GM12878 (cell line): ENCODE measurements at regions not wholly inside any gene's neighbourhood (a gene's known extent, or its start where the extent isn't known, plus 50 kb on each side); places are given as distances from the start of the nearest gene placed in this dataset.

Experiments
- ATAC-seq: fragments of 200-7000 bp; cut with Tn5 transposase; 3 replicates; pipeline ENCODE4 v1.9.1; 2020; ENCODE audit warnings: mild to moderate bottlenecking, moderate library complexity
- BruUV-seq: library from RNA; stranded (reverse); fragments of 400-500 nt; replicated peaks from 2 replicates; lab custom pipeline; 2021; lab: Mats Ljungman, UMichigan
- CTCF ChIA-PET: fragments of 300-600 bp; sonication (Branson Sonifier 250); formaldehyde crosslinking; extraction: SDS; loops from one replicate; lab custom pipeline; 2021; ENCODE audit warnings: inconsistent platforms; lab: Yijun Ruan, JAX
- POLR2A ChIA-PET: fragments of 350-600 bp; formaldehyde crosslinking; extraction: SDS; loops from one replicate; lab custom pipeline; 2021; ENCODE audit warnings: inconsistent platforms; lab: Charles Lee
- RAD21 ChIA-PET: fragments of 300-600 bp; sonication (Branson Sonifier 250); formaldehyde crosslinking; loops from one replicate; lab custom pipeline; 2023; ENCODE audit warnings: antibody characterized with exemption; ENCODE audit not compliant: unreplicated experiment; lab: Charles Lee
- SMC1A ChIA-PET: fragments of 300-600 bp; sonication (Branson Sonifier 250); formaldehyde crosslinking; loops from one replicate; lab custom pipeline; 2023; ENCODE audit not compliant: unreplicated experiment, uncharacterized antibody; lab: Charles Lee
- DNase-seq: peaks from one replicate; pipeline ENCODE4 v3.0.0-alpha.2; 2011; ENCODE audit warnings: low read depth, low spot score
- FAIRE-seq: peaks from 3 replicates; lab custom pipeline; 2011; peaks lifted over from hg19 to GRCh38; lab: Jason Lieb, UNC
- H2AFZ ChIP-seq: 2 replicates; pipeline ENCODE4 v1.6.0; 2011; ENCODE audit warnings: low read depth, low read length, control low read depth; ENCODE audit not compliant: control insufficient read depth
- H3K27ac ChIP-seq: 2 replicates; pipeline ENCODE4 v1.5.1; 2011; ENCODE audit warnings: control low read depth; ENCODE audit not compliant: control insufficient read depth, insufficient read depth
- H3K27me3 ChIP-seq, 2 experiments: replicated peaks in 1 of 2; 2 replicates each; pipeline versions ENCODE4 v1.6.0 to v1.6.1; 2011; ENCODE audit warnings: low read length in 1 of 2; ENCODE audit not compliant: control insufficient read depth in 2 of 2, insufficient read depth in 2 of 2
- H3K36me3 ChIP-seq, 2 experiments: 2 replicates each; pipeline ENCODE4 v1.5.1; 2011; ENCODE audit warnings: low read length in 1 of 2; ENCODE audit not compliant: control insufficient read depth in 2 of 2, insufficient read depth in 2 of 2
- H3K4me1 ChIP-seq: 2 replicates; pipeline ENCODE4 v1.6.1; 2011; ENCODE audit warnings: mild to moderate bottlenecking, low read length, moderate library complexity, mixed read lengths; ENCODE audit not compliant: control insufficient read depth, insufficient read depth
- H3K4me2 ChIP-seq: 2 replicates; pipeline ENCODE4 v1.6.0; 2011; ENCODE audit warnings: control low read depth; ENCODE audit not compliant: control insufficient read depth, insufficient read depth
- H3K4me3 ChIP-seq: fragments of 200-600 bp; sonication (generic); 2 replicates; pipeline ENCODE4 v1.5.1; 2016
- H3K79me2 ChIP-seq: 2 replicates; pipeline ENCODE4 v1.6.0; 2011; ENCODE audit warnings: low read length; ENCODE audit not compliant: control insufficient read depth, insufficient read depth
- H3K9ac ChIP-seq: 2 replicates; pipeline ENCODE4 v1.8.0; 2011; ENCODE audit warnings: low read length, control low read depth, mixed read lengths; ENCODE audit not compliant: control insufficient read depth, insufficient read depth
- H3K9me3 ChIP-seq: replicated peaks from 3 replicates; pipeline ENCODE4 v1.5.1; 2011; ENCODE audit warnings: mild to moderate bottlenecking, low read length; ENCODE audit not compliant: control insufficient read depth, insufficient read depth
- H4K20me1 ChIP-seq: 2 replicates; pipeline ENCODE4 v1.6.0; 2011; ENCODE audit not compliant: control insufficient read depth, insufficient read depth
- E4F1 ChIP-seq: fragments of 450-650 bp; IDR thresholded peaks from 2 replicates; pipeline ENCODE4 v1.6.1; 2018; ENCODE audit warnings: borderline replicate concordance, mild to moderate bottlenecking; ENCODE audit not compliant: partially characterized antibody
- ELK1 ChIP-seq: IDR thresholded peaks from 2 replicates; pipeline ENCODE4 v1.6.1; 2012; ENCODE audit warnings: low read depth, low read length, improper control_type of control experiment
- ESRRA ChIP-seq: IDR thresholded peaks from 2 replicates; pipeline ENCODE4 v1.6.1; 2012; ENCODE audit warnings: mild to moderate bottlenecking, low read length, improper control_type of control experiment
- GATAD2B ChIP-seq: fragments of 450-650 bp; conservative IDR thresholded peaks from 2 replicates; pipeline ENCODE4 v1.6.1; 2017; ENCODE audit warnings: low read depth, mild to moderate bottlenecking, moderate library complexity
- HDGF ChIP-seq: fragments of 450-650 bp; IDR thresholded peaks from 2 replicates; pipeline ENCODE4 v1.6.1; 2016; ENCODE audit warnings: antibody characterized with exemption
- IKZF2 ChIP-seq, 2 experiments: fragments of 450-650 bp; IDR thresholded peaks; 2 replicates each; pipeline ENCODE4 v1.6.1; 2017; ENCODE audit warnings: mild to moderate bottlenecking in 2 of 2, moderate library complexity in 2 of 2
- KLF5 ChIP-seq: fragments of 450-650 bp; IDR thresholded peaks from 2 replicates; pipeline ENCODE4 v1.6.1; 2014; ENCODE audit warnings: mild to moderate bottlenecking; ENCODE audit not compliant: partially characterized antibody
- PBX3 ChIP-seq: IDR thresholded peaks from 2 replicates; pipeline ENCODE4 v1.6.1; 2011; ENCODE audit warnings: mild to moderate bottlenecking, low read depth, low read length, moderate library complexity; ENCODE audit not compliant: insufficient replicate concordance
- PML ChIP-seq: IDR thresholded peaks from 2 replicates; pipeline ENCODE4 v1.6.1; 2012; ENCODE audit warnings: low read length, inconsistent platforms
- POLR2AphosphoS2 ChIP-seq: IDR thresholded peaks from 2 replicates; pipeline ENCODE4 v1.6.1; 2011; ENCODE audit warnings: low read depth, mild to moderate bottlenecking, low read length, improper control_type of control experiment, moderate library complexity
- RB1 ChIP-seq: fragments of 450-650 bp; formaldehyde crosslinking; IDR thresholded peaks from 2 replicates; pipeline ENCODE4 v1.6.1; 2017; ENCODE audit warnings: mild to moderate bottlenecking, borderline replicate concordance
- SIN3A ChIP-seq: IDR thresholded peaks from 2 replicates; pipeline ENCODE4 v1.6.1; 2012; ENCODE audit warnings: low read depth, low read length, improper control_type of control experiment
- WGBS: methylation state at CpG from one replicate; pipeline ENCODE4 v1.1.6; 2016; ENCODE audit warnings: low lambda C conversion rate; ENCODE audit not compliant: insufficient replicate concordance, insufficient coverage; ENCODE audit errors: missing lambda C conversion rate; 5-methylcytosine and 5-hydroxymethylcytosine counted together
- in situ Hi-C: fragments of 300-500 bp; cut with MboI; formaldehyde crosslinking; loops from 9 replicates; pipeline ENCODE4 v1.14.3; 2018; ENCODE audit warnings: mixed read lengths
- intact Hi-C: fragments of 100-400 bp; cut with micrococcal nuclease; formaldehyde crosslinking; loops from one replicate; pipeline ENCODE4 v1.14.2; 2022; ENCODE audit not compliant: unreplicated experiment

DNA sequence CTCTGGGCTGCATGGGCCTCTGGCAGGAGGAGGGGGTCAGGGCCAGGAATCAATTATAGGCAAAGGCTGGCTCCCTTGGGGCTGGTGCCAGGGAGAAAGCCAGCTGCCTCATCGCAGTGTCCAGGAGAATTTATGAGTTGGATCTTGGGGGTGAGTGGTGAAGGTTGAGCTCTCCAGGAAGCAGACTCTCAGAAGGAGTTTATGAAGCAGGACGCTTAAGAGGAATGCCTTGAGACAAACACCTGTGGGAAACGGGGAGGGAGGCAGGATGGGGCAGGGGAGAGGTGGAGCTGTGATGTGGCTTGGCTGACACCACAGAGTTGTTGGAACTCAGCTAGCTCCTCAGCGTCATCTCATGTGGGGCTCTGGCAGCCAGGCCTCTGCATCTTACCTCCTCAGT is 428.5 kb downstream of the RPS24 start:
- no peaks in the 10 kb centered on the region for H3K9me3 ChIP-seq
- no peaks in the 10 kb centered on the region for H3K4me1 ChIP-seq
- no peak overlapping the region for H2AFZ ChIP-seq
- no peak overlapping the region for H3K4me3 ChIP-seq
- H3K79me2 ChIP-seq: no peaks in the 10 kb centered on the region
- no peaks in the 10 kb centered on the region for H3K36me3 ChIP-seq
- SMC1A ChIA-PET: no interaction called here
- intact Hi-C loops: no loop called here
- POLR2A ChIA-PET: no interaction called here
- no peak overlapping the region for H3K4me2 ChIP-seq
- CTCF ChIA-PET: no interaction called here
- no peak overlapping the region for H3K27ac ChIP-seq
- RAD21 ChIA-PET: no interaction called here
- ATAC-seq (no peak), DNase-seq (no peak), FAIRE-seq (no peak)
- TF ChIP-seq PBX3: no peak
- H3K9ac ChIP-seq: no peak overlapping the region
- H4K20me1 ChIP-seq: no peaks in the 10 kb centered on the region
- in situ Hi-C loops: no loop called here
- BruUV-seq: no TSS peak
- WGBS: 0% methylated on average over 4 of the region's 4 CpGs
- H3K27me3 ChIP-seq: no peaks in the 10 kb centered on the region; a peak in 2 of 4 replicates

DNA sequence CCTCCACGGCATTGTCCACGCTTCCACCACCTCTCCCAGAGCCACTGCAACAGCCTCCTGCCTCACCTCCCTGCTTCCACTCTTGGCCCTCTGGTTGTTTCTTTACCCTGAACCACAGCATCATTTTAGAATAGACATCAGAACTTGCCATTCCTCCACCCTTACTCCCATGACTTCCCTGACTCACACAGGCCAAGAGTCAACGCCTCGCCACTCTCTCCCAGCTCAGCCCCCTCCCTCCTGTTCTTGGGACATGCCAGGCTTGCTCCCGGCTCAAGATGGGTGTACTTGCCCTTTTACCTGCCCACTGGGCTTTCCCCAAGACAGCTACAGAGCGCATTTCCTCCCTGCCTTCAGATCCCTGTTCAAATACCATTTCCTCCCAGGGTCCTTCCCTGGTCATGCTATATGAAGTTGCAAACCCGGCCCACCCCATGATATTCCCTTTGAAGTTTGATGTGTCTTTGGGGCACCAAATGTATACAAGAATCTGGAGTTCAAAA is 429.1 kb downstream of the RPS24 start:
- Histone ChIP-seq H3K36me3 (no peaks in the 10 kb centered on the region), H3K27me3 (no peaks in the 10 kb centered on the region; a peak in 1 of 4 replicates), H2AFZ (no peak overlapping the region), H3K4me3 (no peak overlapping the region), H3K4me2 (no peak overlapping the region), H3K79me2 (no peaks in the 10 kb centered on the region), H3K27ac (no peak overlapping the region), H3K9ac (no peak overlapping the region), H4K20me1 (no peaks in the 10 kb centered on the region), H3K9me3 (no peaks in the 10 kb centered on the region), H3K4me1 (no peaks in the 10 kb centered on the region)
- no peak for FAIRE-seq
- WGBS: 15% methylated on average over 7 of the region's 7 CpGs
- ChIA-PET SMC1A (no interaction called here), RAD21 (no interaction called here), POLR2A (no interaction called here), CTCF (no interaction called here)
- in situ Hi-C loops (no loop called here), intact Hi-C loops (no loop called here)
- ATAC-seq: no peak
- DNase-seq: no peak
- no TSS peak for BruUV-seq
- TF ChIP-seq POLR2AphosphoS2 (no peak), HDGF (no peak), GATAD2B (no peak), ELK1 (no peak), IKZF2 (IDR thresholded peaks at IDR 0.05) (no peak), E4F1 (no peak), KLF5 (no peak), ESRRA (no peak), RB1 (no peak), SIN3A (no peak), PML (no peak)
